BJ (cell line): ENCODE measurements at regions not wholly inside any gene's neighbourhood (a gene's known extent, or its start where the extent isn't known, plus 50 kb on each side); places are given as distances from the start of the nearest gene placed in this dataset.

Source experiments
- CTCF ChIA-PET: fragments of 350-600 bp; formaldehyde crosslinking; extraction: SDS; loops from one replicate; lab custom pipeline; 2021; ENCODE audit warnings: antibody characterized with exemption, inconsistent platforms; lab: Yijun Ruan, JAX
- POLR2A ChIA-PET: fragments of 300-600 bp; sonication (Branson Sonifier 250); formaldehyde crosslinking; extraction: SDS; loops from one replicate; lab custom pipeline; 2021; ENCODE audit warnings: antibody characterized with exemption; lab: Charles Lee
- DNase-seq: peaks from one replicate; pipeline ENCODE4 v3.0.0-alpha.2; 2011; ENCODE audit warnings: low read depth
- H3K27me3 ChIP-seq: 2 replicates; pipeline ENCODE4 v1.6.0; 2011; ENCODE audit warnings: low read length; ENCODE audit not compliant: control insufficient read depth, insufficient read depth
- H3K36me3 ChIP-seq: 2 replicates; pipeline ENCODE4 v1.5.1; 2011; ENCODE audit warnings: low read length; ENCODE audit not compliant: control insufficient read depth, insufficient read depth
- H3K4me3 ChIP-seq: 2 replicates; pipeline ENCODE4 v1.5.1; 2011; ENCODE audit warnings: low read depth, mild to moderate bottlenecking, control low read depth, low read length
- CTCF ChIP-seq: IDR thresholded peaks from 2 replicates; pipeline ENCODE4 v1.5.1; 2011; ENCODE audit warnings: low read depth, mild to moderate bottlenecking, control low read depth, inconsistent platforms, low read length, moderate library complexity; ENCODE audit not compliant: insufficient read depth

GRCh38 chr18:40407909-40408308, 1547.1 kb upstream of the PIK3C3 start:
- no peaks in the 10 kb centered on the region for H3K36me3 ChIP-seq
- no peak for TF ChIP-seq CTCF
- CTCF ChIA-PET, result interaction anchor here (1.2 kb wide), 1 partner anchor 16 kb away, joined by 4 read pairs; no protein-coding TSS in a partner anchor
- H3K27me3 ChIP-seq, result no peaks in the 10 kb centered on the region
- DNase-seq, result no peak
- POLR2A ChIA-PET, result no interaction called here
- H3K4me3 ChIP-seq, result no peak overlapping the region

GRCh38 chr18:40404284-40404683, 1550.8 kb upstream of the PIK3C3 start:
- Histone ChIP-seq H3K36me3 (no peaks in the 10 kb centered on the region), H3K4me3 (no peak overlapping the region), H3K27me3 (no peaks in the 10 kb centered on the region)
- POLR2A ChIA-PET, result no interaction called here
- TF ChIP-seq CTCF, result no peak
- no peak for DNase-seq
- CTCF ChIA-PET, result no interaction called here

- TF ChIP-seq CTCF, result no peak
- Histone ChIP-seq H3K27me3 (no peaks in the 10 kb centered on the region), H3K4me3 (no peak overlapping the region), H3K36me3 (no peaks in the 10 kb centered on the region)
- ChIA-PET POLR2A (no interaction called here), CTCF (no interaction called here)
- DNase-seq, result no peak
Observed at GRCh38 chr18:40402052-40402451, 1553.0 kb upstream of the PIK3C3 start.

GRCh38 chr18:40388121-40388520, 1566.9 kb upstream of the PIK3C3 start:
- Histone ChIP-seq H3K27me3 (no peaks in the 10 kb centered on the region), H3K36me3 (no peaks in the 10 kb centered on the region), H3K4me3 (no peak overlapping the region)
- ChIA-PET POLR2A (no interaction called here), CTCF (no interaction called here)
- DNase-seq, result no peak
- TF ChIP-seq CTCF, result no peak

GRCh38 chr18:40387130-40387787, 1567.8 kb upstream of the PIK3C3 start:
- DNase-seq, result no peak
- CTCF ChIA-PET, result no interaction called here
- no peak for TF ChIP-seq CTCF
- Histone ChIP-seq H3K27me3 (no peaks in the 10 kb centered on the region), H3K36me3 (no peaks in the 10 kb centered on the region), H3K4me3 (no peak overlapping the region)
- POLR2A ChIA-PET, result no interaction called here
